HL-60 (cell line): ENCODE measurements at regions not wholly inside any gene's neighbourhood (a gene's known extent, or its start where the extent isn't known, plus 50 kb on each side); places are given as distances from the start of the nearest gene placed in this dataset.
"Not testable (repeated sequence)": the region's sequence is repeated elsewhere in the genome, so short reads cannot be mapped to it uniquely, and the experiment has no call there.

Source experiments
- DNase-seq, 2 experiments: peaks; one replicate each; pipeline ENCODE4 v3.0.0-alpha.2; 2010 to 2020; ENCODE audit warnings: low read depth in 1 of 2, low spot score in 1 of 2
- H3K27ac ChIP-seq: fragments of 250-450 bp; sonication (Bioruptor Pico); replicated peaks from 2 replicates; pipeline ENCODE4 v1.5.1; 2020; ENCODE audit warnings: mild to moderate bottlenecking, moderate library complexity
- H3K27me3 ChIP-seq: fragments of 250-450 bp; sonication (Bioruptor Pico); 2 replicates; pipeline ENCODE4 v1.5.1; 2021; ENCODE audit warnings: mild to moderate bottlenecking, moderate library complexity; ENCODE audit not compliant: insufficient read depth, poor library complexity, severe bottlenecking
- H3K4me3 ChIP-seq: replicated peaks from 2 replicates; pipeline ENCODE4 v1.5.1; 2011; ENCODE audit warnings: mild to moderate bottlenecking, control low read depth, low read length; ENCODE audit not compliant: insufficient read depth
- CTCF ChIP-seq: IDR thresholded peaks from one replicate; pipeline ENCODE4 v1.5.1; 2011; ENCODE audit warnings: low read length, control low read depth, inconsistent platforms; ENCODE audit not compliant: insufficient read depth
- GABPA ChIP-seq: IDR thresholded peaks from 2 replicates; pipeline ENCODE4 v1.6.1; 2012; ENCODE audit warnings: low read depth
- POLR2AphosphoS5 ChIP-seq: IDR thresholded peaks from 2 replicates; pipeline ENCODE4 v1.6.1; 2012; ENCODE audit warnings: low read depth
- REST ChIP-seq: IDR thresholded peaks from 2 replicates; pipeline ENCODE4 v1.6.1; 2012; ENCODE audit warnings: low read depth; ENCODE audit not compliant: insufficient replicate concordance
- SPI1 ChIP-seq: IDR thresholded peaks from 2 replicates; pipeline ENCODE4 v1.6.1; 2012; ENCODE audit warnings: low read depth, mild to moderate bottlenecking, borderline replicate concordance

- no peak for DNase-seq
- TF ChIP-seq CTCF, result no peak
- TF ChIP-seq SPI1, result no peak
- no peak for TF ChIP-seq REST
- TF ChIP-seq GABPA, result no peak
- no peak for TF ChIP-seq POLR2AphosphoS5
- no peak overlapping the region for H3K27ac ChIP-seq
- H3K4me3 ChIP-seq, result no peak overlapping the region
- peaks cover 2% of the 10 kb centered on the region for H3K27me3 ChIP-seq
Observed at GRCh38 chr10:44249490-44249889, 135.4 kb downstream of the CXCL12 start.

GRCh38 chr10:44246700-44247099 lies 138.2 kb downstream of the CXCL12 start:
- H3K4me3 ChIP-seq, DNase-seq, H3K27me3 ChIP-seq, H3K27ac ChIP-seq: not testable (repeated sequence)

- H3K27me3 ChIP-seq, H3K27ac ChIP-seq, DNase-seq, H3K4me3 ChIP-seq: not testable (repeated sequence)
Observed at GRCh38 chr10:44246287-44246686, 138.6 kb downstream of the CXCL12 start.

GRCh38 chr10:44245601-44245938 lies 139.3 kb downstream of the CXCL12 start:
- H3K27me3 ChIP-seq, result peaks cover 2% of the 10 kb centered on the region
- DNase-seq, result no peak
- H3K4me3 ChIP-seq, result no peak overlapping the region
- TF ChIP-seq REST (no peak), POLR2AphosphoS5 (no peak), SPI1 (no peak), GABPA (no peak), CTCF (no peak)
- H3K27ac ChIP-seq, result no peak overlapping the region

GRCh38 chr10:44244745-44245600 lies 139.9 kb downstream of the CXCL12 start:
- TF ChIP-seq GABPA (no peak), CTCF (no peak), REST (no peak), POLR2AphosphoS5 (no peak), SPI1 (no peak)
- H3K27me3 ChIP-seq, result peaks cover 2% of the 10 kb centered on the region
- no peak overlapping the region for H3K27ac ChIP-seq
- no peak for DNase-seq
- no peak overlapping the region for H3K4me3 ChIP-seq
